Chondrocyte (in vitro differentiated cells): ENCODE measurements at regions not wholly inside any gene's neighbourhood (a gene's known extent, or its start where the extent isn't known, plus 50 kb on each side); places are given as distances from the start of the nearest gene placed in this dataset.

Experiments used
- DNase-seq: peaks from one replicate; pipeline ENCODE4 v3.0.0; 2021; ENCODE audit warnings: mixed read lengths, low spot score
- H3K27ac Mint-ChIP-seq: one replicate; pipeline ENCODE4 v1.8.0; 2021; ENCODE audit warnings: mild to moderate bottlenecking, moderate library complexity, mixed read lengths; ENCODE audit not compliant: unreplicated experiment
- H3K27me3 Mint-ChIP-seq: 2 replicates; pipeline ENCODE4 v1.8.0; 2021; ENCODE audit warnings: low read depth, mixed read lengths
- H3K36me3 Mint-ChIP-seq: 2 replicates; pipeline ENCODE4 v1.8.0; 2021; ENCODE audit warnings: low read depth, mixed read lengths
- H3K4me1 Mint-ChIP-seq: 2 replicates; pipeline ENCODE4 v1.8.0; 2021; ENCODE audit warnings: low read depth, mild to moderate bottlenecking, mixed read lengths
- H3K4me3 Mint-ChIP-seq: one replicate; pipeline ENCODE4 v1.8.0; 2021; ENCODE audit warnings: mild to moderate bottlenecking, moderate library complexity, mixed read lengths; ENCODE audit not compliant: unreplicated experiment
- H3K9me3 Mint-ChIP-seq: 2 replicates; pipeline ENCODE4 v1.8.0; 2021; ENCODE audit warnings: low read depth, mixed read lengths
- CTCF ChIP-seq: fragments of 200-600 bp; sonication (generic); IDR thresholded peaks from 2 replicates; pipeline ENCODE4 v1.5.0; 2021; ENCODE audit warnings: antibody characterized with exemption, mild to moderate bottlenecking, moderate library complexity

- Mint-ChIP-seq H3K9me3 (no peaks in the 10 kb centered on the region), H3K27me3 (no peaks in the 10 kb centered on the region), H3K27ac (no peak overlapping the region), H3K4me1 (no peaks in the 10 kb centered on the region), H3K4me3 (no peak overlapping the region), H3K36me3 (no peaks in the 10 kb centered on the region)
- TF ChIP-seq CTCF: no peak
- no peak for DNase-seq
Measured at GRCh38 chr1:60428127-60428526, 354.6 kb upstream of the C1orf87 start.

- no peak overlapping the region for H3K4me3 Mint-ChIP-seq
- no peaks in the 10 kb centered on the region for H3K9me3 Mint-ChIP-seq
- H3K27me3 Mint-ChIP-seq: no peaks in the 10 kb centered on the region
- no peaks in the 10 kb centered on the region for H3K4me1 Mint-ChIP-seq
- DNase-seq: no peak
- no peak for TF ChIP-seq CTCF
- no peaks in the 10 kb centered on the region for H3K36me3 Mint-ChIP-seq
- no peak overlapping the region for H3K27ac Mint-ChIP-seq
Measured at GRCh38 chr1:60427701-60428100, 354.1 kb upstream of the C1orf87 start.

- Mint-ChIP-seq H3K9me3 (no peaks in the 10 kb centered on the region), H3K27ac (no peak overlapping the region), H3K4me3 (no peak overlapping the region), H3K27me3 (no peaks in the 10 kb centered on the region), H3K4me1 (no peaks in the 10 kb centered on the region), H3K36me3 (no peaks in the 10 kb centered on the region)
- no peak for TF ChIP-seq CTCF
- no peak for DNase-seq
Measured at GRCh38 chr1:60427194-60427593, 353.6 kb upstream of the C1orf87 start.

GRCh38 chr1:60425528-60425927 is 352.0 kb upstream of the C1orf87 start:
- peak; percentile 71 for TF ChIP-seq CTCF
- DNase-seq: no peak
- no peaks in the 10 kb centered on the region for H3K27me3 Mint-ChIP-seq
- no peak overlapping the region for H3K4me3 Mint-ChIP-seq
- H3K36me3 Mint-ChIP-seq: no peaks in the 10 kb centered on the region
- H3K4me1 Mint-ChIP-seq: no peaks in the 10 kb centered on the region
- no peak overlapping the region for H3K27ac Mint-ChIP-seq
- H3K9me3 Mint-ChIP-seq: peaks cover 4% of the 10 kb centered on the region

- DNase-seq: no peak
- Mint-ChIP-seq H3K27ac (no peak overlapping the region), H3K9me3 (peaks cover 4% of the 10 kb centered on the region), H3K27me3 (no peaks in the 10 kb centered on the region), H3K36me3 (no peaks in the 10 kb centered on the region), H3K4me1 (no peaks in the 10 kb centered on the region), H3K4me3 (no peak overlapping the region)
- TF ChIP-seq CTCF: no peak
Measured at GRCh38 chr1:60423146-60423780, 349.7 kb upstream of the C1orf87 start.
